HCT116 (cell line): ENCODE measurements at regions not wholly inside any gene's neighbourhood (a gene's known extent, or its start where the extent isn't known, plus 50 kb on each side); places are given as distances from the start of the nearest gene placed in this dataset.

ENCODE experiments used
- ATAC-seq: fragments of 200-7000 bp; cut with Tn5 transposase; 2 replicates; pipeline ENCODE4 v1.9.1; 2020; ENCODE audit warnings: mild to moderate bottlenecking, moderate library complexity
- BruUV-seq: library from RNA; stranded (reverse); fragments of 400-500 nt; replicated peaks from 2 replicates; lab custom pipeline; 2021; lab: Mats Ljungman, UMichigan
- CTCF ChIA-PET: fragments of 300-600 bp; sonication (Branson Sonifier 250); formaldehyde crosslinking; loops from one replicate; lab custom pipeline; 2021; ENCODE audit warnings: antibody characterized with exemption; lab: Charles Lee
- POLR2A ChIA-PET: fragments of 300-600, 350-600 bp; sonication (Branson Sonifier 250); formaldehyde crosslinking; loops from one replicate; lab custom pipeline; 2021; ENCODE audit warnings: antibody characterized with exemption; lab: Charles Lee
- RAD21 ChIA-PET, 2 experiments: fragments of 300-600 bp; sonication (Branson Sonifier 250); formaldehyde crosslinking; loops; one replicate each; lab custom pipeline; 2023; ENCODE audit warnings: low total read pairs in 2 of 2; ENCODE audit not compliant: uncharacterized antibody in 2 of 2, unreplicated experiment in 2 of 2, low non-redundant PET in 1 of 2; lab: Charles Lee
- DNase-seq: peaks from one replicate; pipeline ENCODE4 v3.0.0-alpha.2; 2010; ENCODE audit warnings: low read depth, low spot score
- H2AFZ ChIP-seq: fragments of 200-600 bp; shearing (Covaris generic), sonication (generic); 2 replicates; pipeline ENCODE4 v1.6.1; 2017; ENCODE audit warnings: low read depth, mixed run types, mixed read lengths, antibody characterized with exemption, low read length; ENCODE audit not compliant: poor library complexity, severe bottlenecking
- H3K27ac ChIP-seq: 2 replicates; pipeline ENCODE4 v1.5.1; 2012; ENCODE audit warnings: low read depth, low read length
- H3K27me3 ChIP-seq: fragments of 200-600 bp; sonication (generic); 2 replicates; pipeline ENCODE4 v1.6.1; 2016; ENCODE audit warnings: mixed run types, low read length, mixed read lengths; ENCODE audit not compliant: insufficient read depth
- H3K36me3 ChIP-seq, 2 experiments: fragments of 200-500 bp in 1 of 2; fragments of 200-600 bp in 1 of 2; sonication (Bioruptor generic) in 1 of 2; sonication (generic) in 1 of 2; 2 replicates each; pipeline versions ENCODE4 v1.5.1 to v1.6.1; 2014 to 2016; ENCODE audit warnings: low read length in 2 of 2, inconsistent platforms in 1 of 2, mixed read lengths in 1 of 2, mixed run types in 1 of 2; ENCODE audit not compliant: insufficient read depth in 2 of 2, control insufficient read depth in 1 of 2
- H3K4me1 ChIP-seq, 2 experiments: fragments of 200-600 bp in 1 of 2; sonication (generic) in 1 of 2; 2 replicates each; pipeline versions ENCODE4 v1.5.1 to v1.6.1; 2012 to 2017; ENCODE audit warnings: low read length in 2 of 2, inconsistent platforms in 1 of 2, mild to moderate bottlenecking in 1 of 2, mixed read lengths in 1 of 2, mixed run types in 1 of 2, moderate library complexity in 1 of 2; ENCODE audit not compliant: insufficient read depth in 2 of 2, control insufficient read depth in 1 of 2
- H3K4me2 ChIP-seq: fragments of 200-600 bp; sonication (generic); 2 replicates; pipeline ENCODE4 v1.6.1; 2017; ENCODE audit warnings: mixed run types, low read length, mixed read lengths
- H3K4me3 ChIP-seq, 2 experiments: fragments of 200-600 bp in 1 of 2; sonication (generic) in 1 of 2; replicated peaks in 1 of 2; 2 replicates each; pipeline ENCODE4 v1.5.1; 2011 to 2016; ENCODE audit warnings: low read length in 2 of 2, control low read depth in 1 of 2, low read depth in 1 of 2, mild to moderate bottlenecking in 1 of 2, mixed read lengths in 1 of 2, mixed run types in 1 of 2
- H3K79me2 ChIP-seq: fragments of 200-600 bp; sonication (generic); 2 replicates; pipeline ENCODE4 v1.6.1; 2017; ENCODE audit warnings: mild to moderate bottlenecking, mixed run types, low read length, moderate library complexity, mixed read lengths; ENCODE audit not compliant: insufficient read depth
- H3K9ac ChIP-seq: fragments of 200-600 bp; sonication (generic); 2 replicates; pipeline ENCODE4 v1.6.1; 2016; ENCODE audit warnings: low read length, mixed read lengths
- H3K9me2 ChIP-seq: fragments of 200-600 bp; sonication (generic), shearing (Covaris generic); 2 replicates; pipeline ENCODE4 v1.6.1; 2017; ENCODE audit warnings: mixed run types, mild to moderate bottlenecking, moderate library complexity; ENCODE audit not compliant: insufficient read depth
- H3K9me3 ChIP-seq, 2 experiments: fragments of 200-500 bp in 1 of 2; fragments of 200-600 bp in 1 of 2; sonication (Bioruptor generic) in 1 of 2; sonication (generic) in 1 of 2; 2 replicates each; pipeline ENCODE4 v1.6.1; 2014 to 2017; ENCODE audit warnings: low read length in 2 of 2, mixed read lengths in 2 of 2, inconsistent platforms in 1 of 2, low read depth in 1 of 2, mild to moderate bottlenecking in 1 of 2, mixed run types in 1 of 2, moderate library complexity in 1 of 2; ENCODE audit not compliant: control insufficient read depth in 1 of 2, insufficient read depth in 1 of 2
- H4K20me1 ChIP-seq: fragments of 200-600 bp; sonication (generic), shearing (Covaris generic); 2 replicates; pipeline ENCODE4 v1.6.1; 2017; ENCODE audit warnings: mixed run types, mild to moderate bottlenecking, moderate library complexity; ENCODE audit not compliant: insufficient read depth
- ATF3 ChIP-seq: IDR thresholded peaks from 2 replicates; pipeline ENCODE4 v1.6.1; 2012
- CEBPB ChIP-seq: IDR thresholded peaks from 2 replicates; pipeline ENCODE4 v1.6.1; 2012; ENCODE audit warnings: low read depth
- CTCF ChIP-seq, 3 experiments: fragments of 200-600 bp in 1 of 3; sonication (generic) in 1 of 3; IDR thresholded peaks in 2 of 3; conservative IDR thresholded peaks in 1 of 3; 2 replicates each; pipeline ENCODE4 v1.5.1; 2012 to 2017; ENCODE audit warnings: low read depth in 2 of 3, low read length in 2 of 3, antibody characterized with exemption in 1 of 3, borderline replicate concordance in 1 of 3, control low read depth in 1 of 3, mild to moderate bottlenecking in 1 of 3, mixed read lengths in 1 of 3, mixed run types in 1 of 3, moderate library complexity in 1 of 3; ENCODE audit not compliant: insufficient read depth in 1 of 3
- EGR1 ChIP-seq: IDR thresholded peaks from 2 replicates; pipeline ENCODE4 v1.6.1; 2012; ENCODE audit warnings: low read depth
- EZH2 ChIP-seq: fragments of 200-600 bp; sonication (generic); IDR thresholded peaks from 2 replicates; pipeline ENCODE4 v1.6.1; 2017; ENCODE audit warnings: antibody characterized with exemption, mixed run types
- EZH2phosphoT487 ChIP-seq: fragments of 200-600 bp; IDR thresholded peaks from 2 replicates; pipeline ENCODE4 v1.6.1; 2018; ENCODE audit warnings: antibody characterized with exemption, borderline replicate concordance
- RAD21 ChIP-seq: IDR thresholded peaks from 2 replicates; pipeline ENCODE4 v1.6.1; 2012; ENCODE audit warnings: low read depth, mild to moderate bottlenecking
- REST ChIP-seq: IDR thresholded peaks from 2 replicates; pipeline ENCODE4 v1.6.1; 2012; ENCODE audit warnings: low read depth
- SP1 ChIP-seq: IDR thresholded peaks from 2 replicates; pipeline ENCODE4 v1.6.1; 2012; ENCODE audit warnings: low read depth
- TCF7L2 ChIP-seq: IDR thresholded peaks from 2 replicates; pipeline ENCODE4 v1.7.0; 2011; ENCODE audit warnings: borderline replicate concordance, inconsistent platforms; ENCODE audit not compliant: insufficient read depth, insufficient read length; ENCODE audit errors: extremely low read depth
- YY1 ChIP-seq: IDR thresholded peaks from 2 replicates; pipeline ENCODE4 v1.6.1; 2011; ENCODE audit warnings: low read length, low read depth, moderate library complexity, mild to moderate bottlenecking; ENCODE audit not compliant: insufficient replicate concordance; ENCODE audit errors: extremely low read depth
- ZBTB33 ChIP-seq: IDR thresholded peaks from 2 replicates; pipeline ENCODE4 v1.6.1; 2011; ENCODE audit warnings: mild to moderate bottlenecking, low read length, moderate library complexity; ENCODE audit not compliant: insufficient replicate concordance; ENCODE audit errors: extremely low read depth
- ZNF274 ChIP-seq: fragments of 200-500 bp; sonication (Bioruptor generic); IDR thresholded peaks from 2 replicates; pipeline ENCODE4 v1.6.1; 2014; ENCODE audit warnings: mild to moderate bottlenecking, low read depth, low read length, inconsistent platforms
- intact Hi-C: fragments of 100-400 bp; cut with micrococcal nuclease; formaldehyde crosslinking; loops from 2 replicates; pipeline ENCODE4 v1.10.0; 2022

GRCh38 chr4:1487761-1488160 lies 81.5 kb upstream of the NKX1-1 start (continued):
- TF ChIP-seq CTCF (IDR thresholded peaks at IDR 0.05 in 2 of 3, conservative IDR thresholded peaks at IDR 0.05 in 1 of 3; ENCODE audit: borderline replicate concordance in 1 of 3, insufficient read depth in 1 of 3, low read depth in 2 of 3, low read length in 2 of 3) (no peak), YY1 (no peak), ZNF274 (no peak), SP1 (no peak), TCF7L2 (no peak)

- intact Hi-C loops = no loop called here
- Histone ChIP-seq H3K4me1 (no peaks in the 10 kb centered on the region), H3K79me2 (no peaks in the 10 kb centered on the region), H4K20me1 (no peaks in the 10 kb centered on the region), H3K9me2 (no peaks in the 10 kb centered on the region), H3K9me3 (peaks cover 8 to 24% of the 10 kb centered on the region in 2 experiments; a peak in 3 of 4 replicates), H3K4me3 (no peak overlapping the region), H3K27ac (no peak overlapping the region), H3K9ac (no peak overlapping the region), H3K27me3 (no peaks in the 10 kb centered on the region), H3K4me2 (no peak overlapping the region), H3K36me3 (no peaks in the 10 kb centered on the region)
- BruUV-seq = no TSS peak
- ATAC-seq (no peak), DNase-seq (no peak)
- ChIA-PET POLR2A (no interaction called here), RAD21 (no interaction called here)
- TF ChIP-seq EZH2 (no peak), SP1 (no peak), YY1 (no peak), EZH2phosphoT487 (no peak), RAD21 (no peak), CTCF (IDR thresholded peaks at IDR 0.05 in 2 of 3, conservative IDR thresholded peaks at IDR 0.05 in 1 of 3; ENCODE audit: borderline replicate concordance in 1 of 3, insufficient read depth in 1 of 3, low read depth in 2 of 3, low read length in 2 of 3) (no peak), CEBPB (no peak), REST (no peak), ZBTB33 (no peak), EGR1 (no peak), ATF3 (no peak)
- TF ChIP-seq, all 23 proteins: peak for 0
- H2AFZ ChIP-seq = no peak overlapping the region
- CTCF ChIA-PET = no interaction called here
Observed at GRCh38 chr4:1487106-1487505, 80.9 kb upstream of the NKX1-1 start.
